WTC11 (cell line): ENCODE measurements at regions not wholly inside any gene's neighbourhood (a gene's known extent, or its start where the extent isn't known, plus 50 kb on each side); places are given as distances from the start of the nearest gene placed in this dataset.

Experiments used
- ATAC-seq: fragments of 200-7000 bp; cut with Tn5 transposase; 2 replicates; pipeline ENCODE4 v1.10.0; 2021; ENCODE audit warnings: mild to moderate bottlenecking, moderate library complexity
- CTCF ChIA-PET: fragments of 300-600 bp; sonication (Branson Sonifier 250); formaldehyde crosslinking; loops from one replicate; lab custom pipeline; 2021; ENCODE audit warnings: antibody characterized with exemption; lab: Charles Lee
- POLR2A ChIA-PET: fragments of 350-600 bp; sonication (Branson Sonifier 250); formaldehyde crosslinking; loops from one replicate; lab custom pipeline; 2021; ENCODE audit warnings: antibody characterized with exemption; lab: Charles Lee
- DNase-seq: peaks from one replicate; pipeline ENCODE4 v3.0.0; 2021; ENCODE audit warnings: low spot score
- H3K27ac Mint-ChIP-seq: 2 replicates; pipeline ENCODE4 v1.8.0; 2021; ENCODE audit warnings: mixed read lengths
- H3K27me3 Mint-ChIP-seq: 2 replicates; pipeline ENCODE4 v1.8.0; 2021; ENCODE audit warnings: low read depth, mild to moderate bottlenecking, moderate library complexity, mixed read lengths
- H3K36me3 Mint-ChIP-seq: 2 replicates; pipeline ENCODE4 v1.8.0; 2021; ENCODE audit warnings: mixed read lengths
- H3K4me1 Mint-ChIP-seq: 2 replicates; pipeline ENCODE4 v1.8.0; 2022; ENCODE audit warnings: mixed read lengths
- H3K4me3 Mint-ChIP-seq: 2 replicates; pipeline ENCODE4 v1.8.0; 2021; ENCODE audit warnings: mild to moderate bottlenecking, moderate library complexity, mixed read lengths
- H3K9me3 Mint-ChIP-seq: 2 replicates; pipeline ENCODE4 v1.8.0; 2021; ENCODE audit warnings: mixed read lengths
- ATF1 ChIP-seq: sonication (generic); formaldehyde crosslinking; IDR thresholded peaks from 2 replicates; pipeline ENCODE4 v1.8.1; 2023; ENCODE audit warnings: mild to moderate bottlenecking, moderate library complexity, missing genetic modification reagents
- CBFB ChIP-seq: sonication (generic); formaldehyde crosslinking; IDR thresholded peaks from 2 replicates; pipeline ENCODE4 v1.8.1; 2022; ENCODE audit warnings: mild to moderate bottlenecking, low read depth, missing genetic modification reagents
- CDX4 ChIP-seq: fragments of 250-450 bp; sonication (Bioruptor Pico); IDR thresholded peaks from 2 replicates; pipeline ENCODE4 v1.9.0; 2021; ENCODE audit warnings: moderate library complexity, mild to moderate bottlenecking, inconsistent platforms, borderline replicate concordance
- E2F4 ChIP-seq: sonication (generic); formaldehyde crosslinking; IDR thresholded peaks from 2 replicates; pipeline ENCODE4 v1.8.1; 2022; ENCODE audit warnings: low read depth, mild to moderate bottlenecking, moderate library complexity, missing genetic modification reagents, borderline replicate concordance
- FOXK1 ChIP-seq: sonication (generic); formaldehyde crosslinking; IDR thresholded peaks from 2 replicates; pipeline ENCODE4 v1.8.0; 2022; ENCODE audit warnings: mild to moderate bottlenecking, moderate library complexity, missing genetic modification reagents
- GTF2I ChIP-seq: fragments of 250-450 bp; sonication (Bioruptor Pico); conservative IDR thresholded peaks from 2 replicates; pipeline ENCODE4 v1.4.0; 2021; ENCODE audit warnings: mild to moderate bottlenecking
- IRF1 ChIP-seq: sonication (generic); formaldehyde crosslinking; IDR thresholded peaks from 2 replicates; pipeline ENCODE4 v1.8.0; 2023; ENCODE audit warnings: missing genetic modification reagents
- NFE2L1 ChIP-seq: sonication (generic); formaldehyde crosslinking; IDR thresholded peaks from 2 replicates; pipeline ENCODE4 v1.8.1; 2023; ENCODE audit warnings: missing genetic modification reagents
- NR1H2 ChIP-seq: sonication (generic); formaldehyde crosslinking; IDR thresholded peaks from 2 replicates; pipeline ENCODE4 v1.9.0; 2021; ENCODE audit warnings: mild to moderate bottlenecking, moderate library complexity, missing genetic modification reagents
- NR3C1 ChIP-seq: sonication (generic); formaldehyde crosslinking; conservative IDR thresholded peaks from 2 replicates; pipeline ENCODE4 v1.8.1; 2023; ENCODE audit warnings: low read depth, mild to moderate bottlenecking, missing genetic modification reagents
- PRDM15 ChIP-seq: sonication (generic); formaldehyde crosslinking; IDR thresholded peaks from 2 replicates; pipeline ENCODE4 v1.8.0; 2022; ENCODE audit warnings: missing genetic modification reagents
- PREB ChIP-seq: sonication (generic); formaldehyde crosslinking; IDR thresholded peaks from 2 replicates; pipeline ENCODE4 v1.8.1; 2022; ENCODE audit warnings: mild to moderate bottlenecking, missing genetic modification reagents, moderate library complexity, borderline replicate concordance
- RORB ChIP-seq: fragments of 250-450 bp; sonication (Bioruptor Pico); IDR thresholded peaks from 2 replicates; pipeline ENCODE4 v1.9.0; 2021; ENCODE audit warnings: mild to moderate bottlenecking
- SMAD4 ChIP-seq: sonication (generic); formaldehyde crosslinking; IDR thresholded peaks from 2 replicates; pipeline ENCODE4 v1.8.0; 2022; ENCODE audit warnings: mild to moderate bottlenecking, missing genetic modification reagents
- TCF7 ChIP-seq: sonication (generic); formaldehyde crosslinking; IDR thresholded peaks from 2 replicates; pipeline ENCODE4 v1.8.0; 2022; ENCODE audit warnings: mild to moderate bottlenecking, low read depth, missing genetic modification reagents, moderate library complexity
- ZNF396 ChIP-seq: fragments of 250-450 bp; sonication (Bioruptor Pico); IDR thresholded peaks from 2 replicates; pipeline ENCODE4 v1.8.0; 2021; ENCODE audit warnings: mild to moderate bottlenecking, moderate library complexity, borderline replicate concordance
- TF ChIP-seq, protein P1 (sequence below): fragments of 250-450 bp; sonication (Bioruptor Pico); IDR thresholded peaks from 2 replicates; pipeline ENCODE4 v1.9.0; 2021; ENCODE audit warnings: mild to moderate bottlenecking, borderline replicate concordance
- TF ChIP-seq, protein P2 (sequence below): fragments of 200-600 bp; IDR thresholded peaks from 2 replicates; pipeline ENCODE4 v1.8.0; 2022; ENCODE audit warnings: antibody characterized with exemption
- TF ChIP-seq, protein P3 (sequence below): sonication (generic); formaldehyde crosslinking; IDR thresholded peaks from 2 replicates; pipeline ENCODE4 v1.8.0; 2022; ENCODE audit warnings: mild to moderate bottlenecking, missing genetic modification reagents

DNA sequence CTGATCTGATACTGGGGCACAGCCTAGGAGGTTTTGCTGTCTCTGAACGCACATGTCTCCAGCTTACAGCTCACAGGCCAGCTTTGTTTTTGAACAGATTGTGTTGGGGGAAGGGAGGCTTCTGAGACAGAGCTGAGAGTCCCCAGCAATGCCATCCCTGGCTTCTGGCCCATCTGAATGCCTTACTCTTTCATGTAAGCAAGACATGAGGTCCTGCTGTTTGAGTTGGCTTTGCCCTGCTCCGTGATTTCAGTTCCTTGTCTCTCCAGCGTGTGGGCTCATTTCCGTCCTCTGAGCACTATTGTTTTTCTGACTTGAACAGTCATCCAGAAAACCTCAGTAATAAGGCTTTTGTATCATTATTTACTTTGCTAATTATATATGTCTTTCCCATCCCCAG is 194.9 kb upstream of the TNP1 start (continued):
- TF ChIP-seq, protein P1, sequence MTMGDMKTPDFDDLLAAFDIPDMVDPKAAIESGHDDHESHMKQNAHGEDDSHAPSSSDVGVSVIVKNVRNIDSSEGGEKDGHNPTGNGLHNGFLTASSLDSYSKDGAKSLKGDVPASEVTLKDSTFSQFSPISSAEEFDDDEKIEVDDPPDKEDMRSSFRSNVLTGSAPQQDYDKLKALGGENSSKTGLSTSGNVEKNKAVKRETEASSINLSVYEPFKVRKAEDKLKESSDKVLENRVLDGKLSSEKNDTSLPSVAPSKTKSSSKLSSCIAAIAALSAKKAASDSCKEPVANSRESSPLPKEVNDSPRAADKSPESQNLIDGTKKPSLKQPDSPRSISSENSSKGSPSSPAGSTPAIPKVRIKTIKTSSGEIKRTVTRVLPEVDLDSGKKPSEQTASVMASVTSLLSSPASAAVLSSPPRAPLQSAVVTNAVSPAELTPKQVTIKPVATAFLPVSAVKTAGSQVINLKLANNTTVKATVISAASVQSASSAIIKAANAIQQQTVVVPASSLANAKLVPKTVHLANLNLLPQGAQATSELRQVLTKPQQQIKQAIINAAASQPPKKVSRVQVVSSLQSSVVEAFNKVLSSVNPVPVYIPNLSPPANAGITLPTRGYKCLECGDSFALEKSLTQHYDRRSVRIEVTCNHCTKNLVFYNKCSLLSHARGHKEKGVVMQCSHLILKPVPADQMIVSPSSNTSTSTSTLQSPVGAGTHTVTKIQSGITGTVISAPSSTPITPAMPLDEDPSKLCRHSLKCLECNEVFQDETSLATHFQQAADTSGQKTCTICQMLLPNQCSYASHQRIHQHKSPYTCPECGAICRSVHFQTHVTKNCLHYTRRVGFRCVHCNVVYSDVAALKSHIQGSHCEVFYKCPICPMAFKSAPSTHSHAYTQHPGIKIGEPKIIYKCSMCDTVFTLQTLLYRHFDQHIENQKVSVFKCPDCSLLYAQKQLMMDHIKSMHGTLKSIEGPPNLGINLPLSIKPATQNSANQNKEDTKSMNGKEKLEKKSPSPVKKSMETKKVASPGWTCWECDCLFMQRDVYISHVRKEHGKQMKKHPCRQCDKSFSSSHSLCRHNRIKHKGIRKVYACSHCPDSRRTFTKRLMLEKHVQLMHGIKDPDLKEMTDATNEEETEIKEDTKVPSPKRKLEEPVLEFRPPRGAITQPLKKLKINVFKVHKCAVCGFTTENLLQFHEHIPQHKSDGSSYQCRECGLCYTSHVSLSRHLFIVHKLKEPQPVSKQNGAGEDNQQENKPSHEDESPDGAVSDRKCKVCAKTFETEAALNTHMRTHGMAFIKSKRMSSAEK (CRISPR knock-in tag), result no peak
- TF ChIP-seq NR3C1 (CRISPR knock-in tag) (no peak), RORB (CRISPR knock-in tag) (no peak), CDX4 (CRISPR knock-in tag) (no peak)
- TF ChIP-seq, protein P2, sequence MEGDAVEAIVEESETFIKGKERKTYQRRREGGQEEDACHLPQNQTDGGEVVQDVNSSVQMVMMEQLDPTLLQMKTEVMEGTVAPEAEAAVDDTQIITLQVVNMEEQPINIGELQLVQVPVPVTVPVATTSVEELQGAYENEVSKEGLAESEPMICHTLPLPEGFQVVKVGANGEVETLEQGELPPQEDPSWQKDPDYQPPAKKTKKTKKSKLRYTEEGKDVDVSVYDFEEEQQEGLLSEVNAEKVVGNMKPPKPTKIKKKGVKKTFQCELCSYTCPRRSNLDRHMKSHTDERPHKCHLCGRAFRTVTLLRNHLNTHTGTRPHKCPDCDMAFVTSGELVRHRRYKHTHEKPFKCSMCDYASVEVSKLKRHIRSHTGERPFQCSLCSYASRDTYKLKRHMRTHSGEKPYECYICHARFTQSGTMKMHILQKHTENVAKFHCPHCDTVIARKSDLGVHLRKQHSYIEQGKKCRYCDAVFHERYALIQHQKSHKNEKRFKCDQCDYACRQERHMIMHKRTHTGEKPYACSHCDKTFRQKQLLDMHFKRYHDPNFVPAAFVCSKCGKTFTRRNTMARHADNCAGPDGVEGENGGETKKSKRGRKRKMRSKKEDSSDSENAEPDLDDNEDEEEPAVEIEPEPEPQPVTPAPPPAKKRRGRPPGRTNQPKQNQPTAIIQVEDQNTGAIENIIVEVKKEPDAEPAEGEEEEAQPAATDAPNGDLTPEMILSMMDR, result no peak

DNA sequence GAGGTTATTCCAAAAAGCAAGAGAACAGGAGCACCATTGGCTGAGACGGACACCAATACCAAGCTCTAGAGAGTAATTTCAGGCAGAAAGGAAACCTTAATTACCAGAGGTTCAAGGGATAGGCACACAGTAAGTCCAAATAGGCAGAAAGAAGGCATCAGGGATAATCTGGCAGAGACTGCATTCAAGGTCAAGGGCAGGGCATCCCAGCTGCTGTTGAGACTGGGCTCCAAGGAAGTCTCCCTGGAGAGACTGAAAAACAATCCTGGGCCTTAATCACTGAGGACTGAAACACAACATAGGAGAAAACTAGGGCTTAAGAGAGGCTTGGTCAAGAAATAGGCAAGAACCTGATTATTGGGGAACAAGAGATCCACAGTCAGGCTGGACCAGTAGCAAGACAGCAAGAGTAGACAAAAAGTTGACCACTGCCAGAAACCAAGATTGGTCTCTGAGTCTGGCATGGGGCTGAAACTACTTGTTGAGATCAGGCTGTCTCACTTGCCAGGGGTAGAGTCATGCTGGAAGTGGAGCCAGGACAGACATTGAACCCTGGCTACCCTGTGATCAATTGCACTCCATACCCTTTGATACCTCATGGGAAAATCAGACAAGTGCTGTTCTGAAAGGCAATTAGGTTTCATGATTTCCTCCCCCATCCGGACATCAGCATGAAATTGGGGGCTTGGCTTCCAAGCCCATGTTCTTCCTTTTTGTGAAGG is 193.2 kb upstream of the TNP1 start:
- Mint-ChIP-seq H3K27me3 (no peaks in the 10 kb centered on the region), H3K9me3 (no peaks in the 10 kb centered on the region), H3K27ac (no peak overlapping the region), H3K36me3 (no peaks in the 10 kb centered on the region), H3K4me3 (no peak overlapping the region), H3K4me1 (peaks cover 13% of the 10 kb centered on the region)
- ChIA-PET POLR2A (no interaction called here), CTCF (interaction anchor here (1.6 kb wide), 1 partner anchor 9 kb away, joined by 3 read pairs; no protein-coding TSS in a partner anchor)
- no peak for DNase-seq
- ATAC-seq, result no peak
- TF ChIP-seq FOXK1 (CRISPR knock-in tag) (no peak), PRDM15 (CRISPR knock-in tag) (no peak), GTF2I (CRISPR knock-in tag) (no peak), NR1H2 (no peak), SMAD4 (CRISPR knock-in tag) (no peak), PREB (no peak), ZNF396 (CRISPR knock-in tag) (no peak), CBFB (CRISPR knock-in tag) (no peak), NFE2L1 (CRISPR knock-in tag) (no peak), ATF1 (CRISPR knock-in tag) (no peak), TCF7 (CRISPR knock-in tag) (no peak), IRF1 (CRISPR knock-in tag) (no peak), E2F4 (no peak)
- TF ChIP-seq, protein P3, sequence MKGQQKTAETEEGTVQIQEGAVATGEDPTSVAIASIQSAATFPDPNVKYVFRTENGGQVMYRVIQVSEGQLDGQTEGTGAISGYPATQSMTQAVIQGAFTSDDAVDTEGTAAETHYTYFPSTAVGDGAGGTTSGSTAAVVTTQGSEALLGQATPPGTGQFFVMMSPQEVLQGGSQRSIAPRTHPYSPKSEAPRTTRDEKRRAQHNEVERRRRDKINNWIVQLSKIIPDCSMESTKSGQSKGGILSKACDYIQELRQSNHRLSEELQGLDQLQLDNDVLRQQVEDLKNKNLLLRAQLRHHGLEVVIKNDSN (CRISPR knock-in tag), result no peak
